ENCODE measurements at regions not wholly inside any gene's neighbourhood (a gene's known extent, or its start where the extent isn't known, plus 50 kb on each side); places are given as distances from the start of the nearest gene placed in this dataset.

DNA sequence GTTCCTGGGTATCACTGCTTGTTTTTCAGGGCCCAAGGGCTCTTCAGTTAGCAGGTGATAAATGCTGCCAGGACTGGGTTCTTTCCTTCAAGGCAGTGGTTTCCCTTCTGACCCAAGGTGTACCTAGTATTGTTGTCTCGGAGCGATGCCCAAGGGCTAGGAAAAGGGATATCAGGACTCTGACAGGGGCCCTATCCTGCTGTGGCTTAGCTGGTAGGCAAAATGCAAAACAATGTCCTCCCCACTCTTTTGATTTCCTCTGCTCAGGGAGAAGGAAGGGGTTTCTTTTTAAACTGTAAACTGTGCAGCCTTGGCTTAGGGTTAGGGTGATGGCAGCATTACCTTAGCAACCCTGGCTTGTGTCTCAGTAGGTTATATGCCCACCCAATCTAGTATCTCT is 508.8 kb upstream of the CTNND2 start:
- TF ChIP-seq, protein P1, sequence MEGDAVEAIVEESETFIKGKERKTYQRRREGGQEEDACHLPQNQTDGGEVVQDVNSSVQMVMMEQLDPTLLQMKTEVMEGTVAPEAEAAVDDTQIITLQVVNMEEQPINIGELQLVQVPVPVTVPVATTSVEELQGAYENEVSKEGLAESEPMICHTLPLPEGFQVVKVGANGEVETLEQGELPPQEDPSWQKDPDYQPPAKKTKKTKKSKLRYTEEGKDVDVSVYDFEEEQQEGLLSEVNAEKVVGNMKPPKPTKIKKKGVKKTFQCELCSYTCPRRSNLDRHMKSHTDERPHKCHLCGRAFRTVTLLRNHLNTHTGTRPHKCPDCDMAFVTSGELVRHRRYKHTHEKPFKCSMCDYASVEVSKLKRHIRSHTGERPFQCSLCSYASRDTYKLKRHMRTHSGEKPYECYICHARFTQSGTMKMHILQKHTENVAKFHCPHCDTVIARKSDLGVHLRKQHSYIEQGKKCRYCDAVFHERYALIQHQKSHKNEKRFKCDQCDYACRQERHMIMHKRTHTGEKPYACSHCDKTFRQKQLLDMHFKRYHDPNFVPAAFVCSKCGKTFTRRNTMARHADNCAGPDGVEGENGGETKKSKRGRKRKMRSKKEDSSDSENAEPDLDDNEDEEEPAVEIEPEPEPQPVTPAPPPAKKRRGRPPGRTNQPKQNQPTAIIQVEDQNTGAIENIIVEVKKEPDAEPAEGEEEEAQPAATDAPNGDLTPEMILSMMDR (IDR thresholded peaks at IDR 0.05), result no peak
- TF ChIP-seq EP300 (IDR thresholded peaks at IDR 0.05), result no peak
- no peak for TF ChIP-seq POLR2A (IDR thresholded peaks at IDR 0.05; ENCODE audit: low read depth)
- no peak for TF ChIP-seq POLR2AphosphoS5 (IDR thresholded peaks at IDR 0.05)

Data from esophagus muscularis mucosa (tissue), 4 donors.